Lung (tissue), 12 donors: ENCODE measurements at regions not wholly inside any gene's neighbourhood (a gene's known extent, or its start where the extent isn't known, plus 50 kb on each side); places are given as distances from the start of the nearest gene placed in this dataset. TPM values are rescaled to one million over a fixed set of nuclear protein-coding genes. Genes with fewer than 3 reads are reported as not detected.

Experiments
- ATAC-seq: fragments of 200-7000 bp; cut with Tn5 transposase; one replicate; pipeline ENCODE4 v1.9.1; 2020; ENCODE audit warnings: moderate number of reproducible peaks; ENCODE audit not compliant: insufficient read depth, low FRiP score
- DNase-seq, 3 donors: peaks; one replicate each; pipeline ENCODE4 v3.0.0-alpha.2; 2013 to 2017
- H3K27ac ChIP-seq, 2 donors: one replicate each; pipeline ENCODE4 v1.5.1; 2013; ENCODE audit warnings: mild to moderate bottlenecking in 2 of 2, moderate library complexity in 2 of 2, control low read depth in 1 of 2, inconsistent platforms in 1 of 2, low read depth in 1 of 2, low read length in 1 of 2
- H3K27me3 ChIP-seq, 3 donors: one replicate each; pipeline ENCODE4 v1.5.1; 2013; ENCODE audit warnings: low read length in 2 of 3; ENCODE audit not compliant: control insufficient read depth in 3 of 3, insufficient read depth in 3 of 3
- H3K36me3 ChIP-seq, 4 donors: one replicate each; pipeline ENCODE4 v1.5.1; 2013; ENCODE audit warnings: low read length in 4 of 4, mild to moderate bottlenecking in 1 of 4, moderate library complexity in 1 of 4; ENCODE audit not compliant: control insufficient read depth in 4 of 4, insufficient read depth in 4 of 4
- H3K4me1 ChIP-seq, 5 donors: one replicate each; pipeline ENCODE4 v1.5.1; 2013; ENCODE audit warnings: low read length in 5 of 5, mild to moderate bottlenecking in 2 of 5, moderate library complexity in 1 of 5; ENCODE audit not compliant: control insufficient read depth in 5 of 5, insufficient read depth in 5 of 5
- H3K4me3 ChIP-seq: one replicate; pipeline ENCODE4 v1.5.1; 2013; ENCODE audit warnings: mild to moderate bottlenecking, control low read depth, moderate library complexity
- H3K9ac ChIP-seq, 2 donors: one replicate each; pipeline ENCODE4 v1.5.1; 2013; ENCODE audit warnings: low read length in 2 of 2, control low read depth in 1 of 2; ENCODE audit not compliant: insufficient read depth in 1 of 2
- H3K9me3 ChIP-seq, 4 donors: one replicate each; pipeline ENCODE4 v1.5.1; 2013; ENCODE audit warnings: low read length in 3 of 4, mild to moderate bottlenecking in 1 of 4, moderate library complexity in 1 of 4; ENCODE audit not compliant: control insufficient read depth in 4 of 4, insufficient read depth in 3 of 4
- WGBS, 2 donors: extraction: QIAGEN DNeasy Blood & Tissue Kit; methylation state at CpG; one replicate each; pipeline ENCODE4 v1.1.7; 2013; 5-methylcytosine and 5-hydroxymethylcytosine counted together
- small RNA-seq: library from RNA; depleted of rRNA; stranded (forward); fragments of <200 nt; gene quantifications from one replicate; pipeline ENCODE3, GENCODE V24; 2014; ENCODE audit warnings: low replicate concordance
- TF ChIP-seq, protein P1 (sequence below): IDR thresholded peaks from 2 replicates; pipeline ENCODE4 v1.5.1; 2012; ENCODE audit warnings: mild to moderate bottlenecking; ENCODE audit errors: control extremely low read depth, extremely low read depth
- donor health status: control.
- donor health status: control.
- donor health status: Bipolar disorder and iron deficiency.
- donor health status: healthy.
- donor health status: DM: yes; HTN: yes; CAD: no.

- ATAC-seq (no peak), DNase-seq (no peak)
- Histone ChIP-seq H3K4me3 (no peak overlapping the region), H3K36me3 (no peaks in the 10 kb centered on the region), H3K27me3 (no peaks in the 10 kb centered on the region), H3K9me3 (no peaks in the 10 kb centered on the region), H3K27ac (no peak overlapping the region), H3K9ac (no peak overlapping the region), H3K4me1 (peaks cover 0 to 2% (median 0%) of the 10 kb centered on the region in 5 donors)
- TF ChIP-seq, protein P1, sequence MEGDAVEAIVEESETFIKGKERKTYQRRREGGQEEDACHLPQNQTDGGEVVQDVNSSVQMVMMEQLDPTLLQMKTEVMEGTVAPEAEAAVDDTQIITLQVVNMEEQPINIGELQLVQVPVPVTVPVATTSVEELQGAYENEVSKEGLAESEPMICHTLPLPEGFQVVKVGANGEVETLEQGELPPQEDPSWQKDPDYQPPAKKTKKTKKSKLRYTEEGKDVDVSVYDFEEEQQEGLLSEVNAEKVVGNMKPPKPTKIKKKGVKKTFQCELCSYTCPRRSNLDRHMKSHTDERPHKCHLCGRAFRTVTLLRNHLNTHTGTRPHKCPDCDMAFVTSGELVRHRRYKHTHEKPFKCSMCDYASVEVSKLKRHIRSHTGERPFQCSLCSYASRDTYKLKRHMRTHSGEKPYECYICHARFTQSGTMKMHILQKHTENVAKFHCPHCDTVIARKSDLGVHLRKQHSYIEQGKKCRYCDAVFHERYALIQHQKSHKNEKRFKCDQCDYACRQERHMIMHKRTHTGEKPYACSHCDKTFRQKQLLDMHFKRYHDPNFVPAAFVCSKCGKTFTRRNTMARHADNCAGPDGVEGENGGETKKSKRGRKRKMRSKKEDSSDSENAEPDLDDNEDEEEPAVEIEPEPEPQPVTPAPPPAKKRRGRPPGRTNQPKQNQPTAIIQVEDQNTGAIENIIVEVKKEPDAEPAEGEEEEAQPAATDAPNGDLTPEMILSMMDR = no peak
- WGBS, 2 donors = 88 to 94% methylated on average over 1 of the region's 1 CpG
Measured at GRCh38 chr6:71236926-71237434, 51.6 kb upstream of the OGFRL1 start.

- no peak overlapping the region for H3K4me3 ChIP-seq
- no peak for ATAC-seq
- H3K27ac ChIP-seq = no peak overlapping the region
- no peaks in the 10 kb centered on the region for H3K9me3 ChIP-seq
- H3K9ac ChIP-seq = no peak overlapping the region
- no peaks in the 10 kb centered on the region for H3K36me3 ChIP-seq
- no peak for DNase-seq
- peaks cover 0 to 2% (median 0%) of the 10 kb centered on the region in 5 donors for H3K4me1 ChIP-seq
- H3K27me3 ChIP-seq = no peaks in the 10 kb centered on the region
- WGBS, 2 donors = 78 to 96% methylated on average over 1 of the region's 1 CpG
- TF ChIP-seq, protein P1 = no peak
Measured at GRCh38 chr6:71238351-71238750, 50.3 kb upstream of the OGFRL1 start.

Small RNAs in the stretch of these regions (small RNA-seq; reads per million reads assigned to genes)
- gene RF00012 (not detected), gene RNU6-411P (not detected)
